ENCODE measurements at regions not wholly inside any gene's neighbourhood (a gene's known extent, or its start where the extent isn't known, plus 50 kb on each side); places are given as distances from the start of the nearest gene placed in this dataset.

DNA sequence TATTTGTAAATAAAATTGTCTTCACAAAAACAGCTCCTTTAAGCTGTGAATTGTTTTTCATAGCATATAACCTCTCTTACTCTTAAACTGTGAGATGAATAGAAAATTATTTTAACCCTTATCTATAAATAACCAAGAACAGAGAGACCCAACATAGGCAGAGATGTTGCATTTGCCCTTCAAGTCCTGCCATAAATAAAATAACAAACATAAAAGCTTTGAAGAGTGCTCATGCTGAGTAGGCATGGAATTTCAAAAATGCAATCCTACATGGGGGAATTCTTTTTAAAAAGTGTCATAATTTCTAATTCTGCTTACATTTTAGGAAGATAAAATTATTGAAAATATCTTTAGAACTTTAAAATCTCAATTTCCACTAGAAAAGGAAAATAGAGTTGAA lies 124.1 kb upstream of the FERD3L start:
- no peaks in the 10 kb centered on the region for H3K4me1 Mint-ChIP-seq (ENCODE audit: low read depth)
- H3K27me3 Mint-ChIP-seq, result no peaks in the 10 kb centered on the region
- TF ChIP-seq, protein P1, sequence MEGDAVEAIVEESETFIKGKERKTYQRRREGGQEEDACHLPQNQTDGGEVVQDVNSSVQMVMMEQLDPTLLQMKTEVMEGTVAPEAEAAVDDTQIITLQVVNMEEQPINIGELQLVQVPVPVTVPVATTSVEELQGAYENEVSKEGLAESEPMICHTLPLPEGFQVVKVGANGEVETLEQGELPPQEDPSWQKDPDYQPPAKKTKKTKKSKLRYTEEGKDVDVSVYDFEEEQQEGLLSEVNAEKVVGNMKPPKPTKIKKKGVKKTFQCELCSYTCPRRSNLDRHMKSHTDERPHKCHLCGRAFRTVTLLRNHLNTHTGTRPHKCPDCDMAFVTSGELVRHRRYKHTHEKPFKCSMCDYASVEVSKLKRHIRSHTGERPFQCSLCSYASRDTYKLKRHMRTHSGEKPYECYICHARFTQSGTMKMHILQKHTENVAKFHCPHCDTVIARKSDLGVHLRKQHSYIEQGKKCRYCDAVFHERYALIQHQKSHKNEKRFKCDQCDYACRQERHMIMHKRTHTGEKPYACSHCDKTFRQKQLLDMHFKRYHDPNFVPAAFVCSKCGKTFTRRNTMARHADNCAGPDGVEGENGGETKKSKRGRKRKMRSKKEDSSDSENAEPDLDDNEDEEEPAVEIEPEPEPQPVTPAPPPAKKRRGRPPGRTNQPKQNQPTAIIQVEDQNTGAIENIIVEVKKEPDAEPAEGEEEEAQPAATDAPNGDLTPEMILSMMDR (IDR thresholded peaks at IDR 0.05), result no peak
- H3K27ac Mint-ChIP-seq, result no peak overlapping the region
- H3K9me3 Mint-ChIP-seq, result no peaks in the 10 kb centered on the region
- ChIA-PET CTCF (no interaction called here), POLR2A (no interaction called here)
- DNase-seq, result no peak
- no peak overlapping the region for H3K4me3 Mint-ChIP-seq
- H3K36me3 Mint-ChIP-seq (ENCODE audit: low read depth), result no peaks in the 10 kb centered on the region
- intact Hi-C loops (cut with micrococcal nuclease), result no loop called here
- no peak for ATAC-seq

DNA sequence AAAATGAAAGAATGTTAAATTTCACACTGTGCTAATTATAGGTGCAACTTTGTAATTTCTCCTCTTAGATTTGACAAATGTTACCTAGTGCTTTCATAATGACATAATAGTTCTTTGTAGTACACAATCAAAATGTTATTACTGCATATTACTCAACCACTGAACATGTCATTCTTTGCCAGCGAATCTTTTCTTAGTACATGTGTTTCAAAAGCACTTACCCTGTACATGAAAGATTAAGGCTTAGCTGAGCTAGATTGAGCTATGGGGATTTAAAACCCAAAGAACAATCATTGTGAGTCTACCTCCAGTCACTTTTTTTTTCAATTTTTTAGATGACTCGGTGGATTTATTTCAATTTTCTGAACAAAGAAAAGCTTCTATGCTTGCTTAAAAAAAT lies 123.5 kb upstream of the FERD3L start:
- Mint-ChIP-seq H3K9me3 (no peaks in the 10 kb centered on the region), H3K27me3 (no peaks in the 10 kb centered on the region), H3K27ac (no peak overlapping the region), H3K36me3 (ENCODE audit: low read depth) (no peaks in the 10 kb centered on the region), H3K4me1 (ENCODE audit: low read depth) (no peaks in the 10 kb centered on the region), H3K4me3 (no peak overlapping the region)
- TF ChIP-seq, protein P1 (IDR thresholded peaks at IDR 0.05), result no peak
- ChIA-PET POLR2A (no interaction called here), CTCF (no interaction called here)
- no peak for DNase-seq
- ATAC-seq, result no peak
- intact Hi-C loops (cut with micrococcal nuclease), result no loop called here

DNA sequence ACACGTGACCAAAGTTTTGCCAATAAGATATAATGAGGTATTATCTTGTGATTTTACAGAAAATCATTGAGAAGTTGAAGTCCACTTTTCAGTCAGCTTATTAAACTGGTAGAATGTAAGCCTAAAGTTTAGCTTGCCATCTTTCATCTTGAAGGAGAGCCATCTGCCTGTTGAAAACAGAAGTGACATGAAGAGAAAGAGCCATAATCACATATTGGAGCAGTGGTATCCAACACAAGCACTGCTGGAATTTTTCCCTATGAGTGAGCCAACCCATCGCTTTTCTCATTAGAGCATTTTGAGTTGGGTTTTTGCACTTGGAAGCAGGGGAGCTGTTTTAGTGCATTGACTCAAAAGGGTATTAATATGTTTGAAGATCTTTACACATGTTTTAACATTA lies 117.6 kb upstream of the FERD3L start:
- intact Hi-C loops (cut with micrococcal nuclease), result no loop called here
- Mint-ChIP-seq H3K27me3 (no peaks in the 10 kb centered on the region), H3K4me3 (no peak overlapping the region), H3K27ac (no peak overlapping the region), H3K36me3 (ENCODE audit: low read depth) (no peaks in the 10 kb centered on the region), H3K4me1 (ENCODE audit: low read depth) (no peaks in the 10 kb centered on the region), H3K9me3 (peaks cover 6% of the 10 kb centered on the region)
- CTCF ChIA-PET, result no interaction called here
- TF ChIP-seq, protein P1 (IDR thresholded peaks at IDR 0.05), result no peak
- DNase-seq (no peak), ATAC-seq (no peak)
- POLR2A ChIA-PET, result no interaction called here

DNA sequence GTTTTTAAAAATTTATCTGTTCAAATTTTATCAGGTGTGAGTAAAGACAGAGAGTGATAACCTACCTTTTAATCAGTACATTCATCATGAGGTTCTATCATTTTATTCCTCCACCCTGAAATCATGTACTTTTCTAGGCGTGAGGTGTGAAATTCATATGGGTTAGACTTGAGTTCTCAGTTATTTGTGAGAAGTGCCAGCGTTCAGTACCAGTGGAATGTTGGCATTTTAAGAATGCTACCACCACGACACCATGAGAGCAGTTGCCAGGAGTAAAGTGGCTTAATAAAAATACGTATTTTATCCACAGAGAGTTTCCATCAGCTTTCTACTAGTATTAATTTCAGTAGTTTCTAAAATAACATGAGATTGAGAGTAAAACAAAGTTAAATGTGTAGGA lies 104.1 kb upstream of the FERD3L start:
- no peaks in the 10 kb centered on the region for H3K4me1 Mint-ChIP-seq (ENCODE audit: low read depth)
- H3K27ac Mint-ChIP-seq, result no peak overlapping the region
- TF ChIP-seq, protein P1 (IDR thresholded peaks at IDR 0.05), result no peak
- no peak for DNase-seq
- POLR2A ChIA-PET, result no interaction called here
- no peaks in the 10 kb centered on the region for H3K36me3 Mint-ChIP-seq (ENCODE audit: low read depth)
- ATAC-seq, result no peak
- H3K27me3 Mint-ChIP-seq, result no peaks in the 10 kb centered on the region
- CTCF ChIA-PET, result no interaction called here
- peaks cover 3% of the 10 kb centered on the region for H3K9me3 Mint-ChIP-seq
- intact Hi-C loops (cut with micrococcal nuclease), result no loop called here
- no peak overlapping the region for H3K4me3 Mint-ChIP-seq

DNA sequence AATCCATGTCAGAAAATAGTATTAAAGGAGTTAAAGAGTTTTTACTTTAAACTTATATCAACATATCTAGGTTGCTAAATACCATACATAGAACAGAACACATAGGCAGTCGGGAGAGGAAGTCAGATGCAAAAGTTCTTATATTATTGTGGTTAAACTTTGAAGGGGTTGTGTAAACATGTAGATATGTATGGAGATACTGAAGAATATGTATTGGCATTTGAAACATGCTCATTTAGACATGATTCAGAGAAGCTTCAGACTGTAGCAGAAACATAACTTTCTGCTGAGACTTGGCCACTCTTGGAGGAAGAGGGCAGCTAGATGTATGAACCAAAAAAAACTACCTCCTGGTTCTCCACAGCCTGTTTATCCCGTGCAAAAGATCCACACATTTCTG lies 103.5 kb upstream of the FERD3L start:
- H3K9me3 Mint-ChIP-seq, result no peaks in the 10 kb centered on the region
- ATAC-seq (no peak), DNase-seq (no peak)
- POLR2A ChIA-PET, result no interaction called here
- intact Hi-C loops (cut with micrococcal nuclease), result no loop called here
- H3K4me1 Mint-ChIP-seq (ENCODE audit: low read depth), result no peaks in the 10 kb centered on the region
- no peaks in the 10 kb centered on the region for H3K27me3 Mint-ChIP-seq
- CTCF ChIA-PET, result no interaction called here
- TF ChIP-seq, protein P1 (IDR thresholded peaks at IDR 0.05), result no peak
- H3K4me3 Mint-ChIP-seq, result no peak overlapping the region
- no peaks in the 10 kb centered on the region for H3K36me3 Mint-ChIP-seq (ENCODE audit: low read depth)
- no peak overlapping the region for H3K27ac Mint-ChIP-seq
